Endothelial cell of umbilical vein (primary cell): ENCODE measurements at regions not wholly inside any gene's neighbourhood (a gene's known extent, or its start where the extent isn't known, plus 50 kb on each side); places are given as distances from the start of the nearest gene placed in this dataset.

Experiments
- CTCF ChIP-seq, 2 donors: IDR thresholded peaks; 1 replicate in 1 of 2; 2 replicates in 1 of 2; pipeline ENCODE4 v1.5.1; 2011; ENCODE audit warnings: low read length in 2 of 2, mild to moderate bottlenecking in 2 of 2, moderate library complexity in 2 of 2, control low read depth in 1 of 2, inconsistent platforms in 1 of 2, low read depth in 1 of 2; ENCODE audit not compliant: insufficient read depth in 1 of 2; ENCODE audit errors: extremely low read depth in 1 of 2
- EZH2 ChIP-seq: IDR thresholded peaks from 2 replicates; pipeline ENCODE4 v1.6.1; 2012; ENCODE audit warnings: borderline replicate concordance, low read depth, mild to moderate bottlenecking, moderate library complexity, low read length, inconsistent platforms; ENCODE audit not compliant: severe bottlenecking
- FOS ChIP-seq: IDR thresholded peaks from 2 replicates; pipeline ENCODE4 v1.6.1; 2011; ENCODE audit warnings: mild to moderate bottlenecking, low read length, moderate library complexity, borderline replicate concordance; ENCODE audit not compliant: insufficient read depth
- GATA2 ChIP-seq: IDR thresholded peaks from 2 replicates; pipeline ENCODE4 v1.7.0; 2011; ENCODE audit warnings: low read depth, mild to moderate bottlenecking, moderate library complexity, mixed read lengths, low read length; ENCODE audit not compliant: insufficient read length, insufficient read depth
- JUN ChIP-seq: IDR thresholded peaks from 2 replicates; pipeline ENCODE4 v1.6.1; 2011; ENCODE audit warnings: borderline replicate concordance, low read depth; ENCODE audit not compliant: insufficient read length, insufficient read depth
- MAX ChIP-seq: IDR thresholded peaks from 2 replicates; pipeline ENCODE4 v1.6.1; 2011; ENCODE audit not compliant: insufficient read depth, insufficient read length
- MYC ChIP-seq: IDR thresholded peaks from one replicate; pipeline ENCODE4 v1.6.1; 2011; ENCODE audit warnings: mild to moderate bottlenecking, low read depth, low read length
- POLR2A ChIP-seq: IDR thresholded peaks from 2 replicates; pipeline ENCODE4 v1.6.1; 2012; ENCODE audit warnings: low read depth, mild to moderate bottlenecking, control low read depth, low read length
- POLR2AphosphoS5 ChIP-seq: IDR thresholded peaks from 2 replicates; pipeline ENCODE4 v1.6.1; 2012; ENCODE audit warnings: low read depth, mild to moderate bottlenecking, control low read depth, low read length, moderate library complexity; ENCODE audit not compliant: insufficient read depth

- TF ChIP-seq CTCF (IDR thresholded peaks at IDR 0.05; ENCODE audit: extremely low read depth in 1 of 2, insufficient read depth in 1 of 2, low read depth in 1 of 2, low read length in 2 of 2) (no peak), MYC (no peak), POLR2AphosphoS5 (no peak), EZH2 (no peak), POLR2A (no peak), FOS (no peak), JUN (no peak), GATA2 (no peak), MAX (no peak)
These were observed 179.1 kb upstream of the KLHL4 start for GRCh38 chrX:87338510-87338909.
